Astrocyte (in vitro differentiated cells and primary cell): ENCODE measurements at regions not wholly inside any gene's neighbourhood (a gene's known extent, or its start where the extent isn't known, plus 50 kb on each side); places are given as distances from the start of the nearest gene placed in this dataset.

Source experiments
- EZH2 ChIP-seq: IDR thresholded peaks from 2 replicates; pipeline ENCODE4 v1.6.1; 2012; ENCODE audit warnings: mild to moderate bottlenecking, low read length, inconsistent platforms; ENCODE audit not compliant: insufficient read depth
- TF ChIP-seq, protein P1 (sequence below): IDR thresholded peaks from 2 replicates; pipeline ENCODE4 v1.5.1; 2011; ENCODE audit warnings: low read depth, mild to moderate bottlenecking, inconsistent platforms, low read length, moderate library complexity; ENCODE audit not compliant: insufficient read depth

GRCh38 chr2:2716771-2717170 lies 385.7 kb upstream of the MYT1L start:
- TF ChIP-seq, protein P1, sequence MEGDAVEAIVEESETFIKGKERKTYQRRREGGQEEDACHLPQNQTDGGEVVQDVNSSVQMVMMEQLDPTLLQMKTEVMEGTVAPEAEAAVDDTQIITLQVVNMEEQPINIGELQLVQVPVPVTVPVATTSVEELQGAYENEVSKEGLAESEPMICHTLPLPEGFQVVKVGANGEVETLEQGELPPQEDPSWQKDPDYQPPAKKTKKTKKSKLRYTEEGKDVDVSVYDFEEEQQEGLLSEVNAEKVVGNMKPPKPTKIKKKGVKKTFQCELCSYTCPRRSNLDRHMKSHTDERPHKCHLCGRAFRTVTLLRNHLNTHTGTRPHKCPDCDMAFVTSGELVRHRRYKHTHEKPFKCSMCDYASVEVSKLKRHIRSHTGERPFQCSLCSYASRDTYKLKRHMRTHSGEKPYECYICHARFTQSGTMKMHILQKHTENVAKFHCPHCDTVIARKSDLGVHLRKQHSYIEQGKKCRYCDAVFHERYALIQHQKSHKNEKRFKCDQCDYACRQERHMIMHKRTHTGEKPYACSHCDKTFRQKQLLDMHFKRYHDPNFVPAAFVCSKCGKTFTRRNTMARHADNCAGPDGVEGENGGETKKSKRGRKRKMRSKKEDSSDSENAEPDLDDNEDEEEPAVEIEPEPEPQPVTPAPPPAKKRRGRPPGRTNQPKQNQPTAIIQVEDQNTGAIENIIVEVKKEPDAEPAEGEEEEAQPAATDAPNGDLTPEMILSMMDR = no peak
- TF ChIP-seq EZH2 = no peak
